Fibroblast of villous mesenchyme (primary cell): ENCODE measurements at regions not wholly inside any gene's neighbourhood (a gene's known extent, or its start where the extent isn't known, plus 50 kb on each side); places are given as distances from the start of the nearest gene placed in this dataset.

Experiments used
- DNase-seq: peaks from one replicate; pipeline ENCODE4 v3.0.0-alpha.2; 2010; ENCODE audit warnings: low read depth
- H3K4me3 ChIP-seq: 2 replicates; pipeline ENCODE4 v1.5.1; 2011; ENCODE audit warnings: low read depth, mild to moderate bottlenecking, low read length
- TF ChIP-seq, protein P1 (sequence below): IDR thresholded peaks from 2 replicates; pipeline ENCODE4 v1.5.1; 2012; ENCODE audit warnings: low read depth, mild to moderate bottlenecking, low read length; ENCODE audit not compliant: insufficient read depth

DNA sequence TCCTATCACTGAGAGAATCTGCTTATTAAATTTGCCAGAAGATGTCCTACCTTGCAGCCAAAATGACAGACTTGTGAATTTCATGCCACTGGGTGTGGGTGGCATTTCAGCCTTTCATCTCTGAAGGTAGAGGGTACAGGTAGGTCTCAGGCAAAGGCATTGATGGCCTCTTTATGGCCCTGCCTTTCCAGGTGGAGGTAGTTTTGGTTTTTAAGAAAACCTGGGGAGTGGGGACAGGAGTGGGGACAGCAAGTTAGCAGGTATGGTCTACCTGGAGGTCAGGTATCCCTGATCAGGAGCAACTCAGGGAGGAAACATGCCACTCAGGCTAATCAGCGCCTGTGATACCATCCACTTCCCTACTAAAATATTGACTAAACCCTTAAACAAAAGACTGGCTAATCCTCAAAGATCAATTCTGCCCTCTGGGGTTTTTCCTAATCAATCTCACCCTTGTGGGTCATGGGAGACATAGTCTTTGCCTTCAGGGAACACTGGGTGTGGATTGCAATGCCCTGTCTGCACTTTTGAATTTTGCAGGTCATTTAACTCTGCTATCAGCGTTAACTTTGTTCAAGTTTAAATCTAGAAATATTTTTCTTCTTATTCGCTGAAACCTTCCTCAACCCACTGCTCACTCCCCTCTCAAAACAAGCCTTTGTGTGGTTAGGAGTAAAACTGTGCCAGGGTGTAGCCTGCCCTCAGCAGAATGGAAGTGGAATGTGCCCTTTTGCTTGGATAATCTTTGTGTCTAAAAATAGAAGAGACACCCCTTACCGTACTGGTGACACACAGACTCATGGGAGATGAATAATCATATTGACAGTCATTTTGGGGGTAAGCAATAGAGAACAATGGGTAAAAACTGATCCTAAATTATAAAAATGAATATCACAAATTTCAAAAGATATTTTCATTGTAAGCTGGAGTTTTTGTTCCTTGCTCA is 233.7 kb downstream of the COG6 start:
- H3K4me3 ChIP-seq = no peak overlapping the region
- TF ChIP-seq, protein P1, sequence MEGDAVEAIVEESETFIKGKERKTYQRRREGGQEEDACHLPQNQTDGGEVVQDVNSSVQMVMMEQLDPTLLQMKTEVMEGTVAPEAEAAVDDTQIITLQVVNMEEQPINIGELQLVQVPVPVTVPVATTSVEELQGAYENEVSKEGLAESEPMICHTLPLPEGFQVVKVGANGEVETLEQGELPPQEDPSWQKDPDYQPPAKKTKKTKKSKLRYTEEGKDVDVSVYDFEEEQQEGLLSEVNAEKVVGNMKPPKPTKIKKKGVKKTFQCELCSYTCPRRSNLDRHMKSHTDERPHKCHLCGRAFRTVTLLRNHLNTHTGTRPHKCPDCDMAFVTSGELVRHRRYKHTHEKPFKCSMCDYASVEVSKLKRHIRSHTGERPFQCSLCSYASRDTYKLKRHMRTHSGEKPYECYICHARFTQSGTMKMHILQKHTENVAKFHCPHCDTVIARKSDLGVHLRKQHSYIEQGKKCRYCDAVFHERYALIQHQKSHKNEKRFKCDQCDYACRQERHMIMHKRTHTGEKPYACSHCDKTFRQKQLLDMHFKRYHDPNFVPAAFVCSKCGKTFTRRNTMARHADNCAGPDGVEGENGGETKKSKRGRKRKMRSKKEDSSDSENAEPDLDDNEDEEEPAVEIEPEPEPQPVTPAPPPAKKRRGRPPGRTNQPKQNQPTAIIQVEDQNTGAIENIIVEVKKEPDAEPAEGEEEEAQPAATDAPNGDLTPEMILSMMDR = no peak
- no peak for DNase-seq

GRCh38 chr13:39890537-39890936 is 235.1 kb downstream of the COG6 start:
- DNase-seq = no peak
- H3K4me3 ChIP-seq = no peak overlapping the region
- TF ChIP-seq, protein P1 = no peak

- TF ChIP-seq, protein P1 = no peak
- DNase-seq = peak; percentile 74
- no peak overlapping the region for H3K4me3 ChIP-seq
Observed at GRCh38 chr13:39892721-39893685, 237.5 kb downstream of the COG6 start.

GRCh38 chr13:39893808-39894207 is 238.3 kb downstream of the COG6 start:
- DNase-seq = no peak
- TF ChIP-seq, protein P1 = no peak
- no peak overlapping the region for H3K4me3 ChIP-seq

- TF ChIP-seq, protein P1 = no peak
- no peak overlapping the region for H3K4me3 ChIP-seq
- DNase-seq = no peak
Observed at GRCh38 chr13:39894586-39894985, 239.1 kb downstream of the COG6 start.

DNA sequence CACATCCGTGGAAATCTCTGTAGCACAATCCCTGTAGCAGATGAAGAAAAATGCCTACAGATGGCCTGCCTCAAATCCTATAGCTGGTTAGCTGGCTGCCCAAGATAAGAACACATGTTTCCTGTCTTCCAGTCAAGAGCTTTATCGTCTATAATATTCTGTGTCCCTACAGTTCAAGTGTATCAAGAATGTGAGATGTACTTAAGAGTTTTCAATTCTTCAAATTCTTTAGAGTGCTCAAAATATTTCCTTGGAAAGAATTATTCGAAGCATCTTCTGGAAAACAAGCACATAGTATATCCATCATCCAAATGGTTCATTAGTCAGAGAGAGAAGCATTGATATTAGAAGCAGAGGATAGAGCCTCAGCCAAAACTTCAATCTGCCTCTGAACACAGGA is 239.8 kb downstream of the COG6 start:
- TF ChIP-seq, protein P1 = no peak
- DNase-seq = peak; percentile 33

More for the DNA sequence above, 239.8 kb downstream of the COG6 start:
- no peak overlapping the region for H3K4me3 ChIP-seq
